Nucleus accumbens (tissue), 56 donors: ENCODE measurements at regions not wholly inside any gene's neighbourhood (a gene's known extent, or its start where the extent isn't known, plus 50 kb on each side); places are given as distances from the start of the nearest gene placed in this dataset.
A peak's percentile ranks its signal among the peaks of the same experiment; 100 is the strongest.

Experiments used
- DNase-seq, 56 donors: peaks; one replicate each; lab custom pipeline; 2025; lab: John Stamatoyannopoulos, UW

DNA sequence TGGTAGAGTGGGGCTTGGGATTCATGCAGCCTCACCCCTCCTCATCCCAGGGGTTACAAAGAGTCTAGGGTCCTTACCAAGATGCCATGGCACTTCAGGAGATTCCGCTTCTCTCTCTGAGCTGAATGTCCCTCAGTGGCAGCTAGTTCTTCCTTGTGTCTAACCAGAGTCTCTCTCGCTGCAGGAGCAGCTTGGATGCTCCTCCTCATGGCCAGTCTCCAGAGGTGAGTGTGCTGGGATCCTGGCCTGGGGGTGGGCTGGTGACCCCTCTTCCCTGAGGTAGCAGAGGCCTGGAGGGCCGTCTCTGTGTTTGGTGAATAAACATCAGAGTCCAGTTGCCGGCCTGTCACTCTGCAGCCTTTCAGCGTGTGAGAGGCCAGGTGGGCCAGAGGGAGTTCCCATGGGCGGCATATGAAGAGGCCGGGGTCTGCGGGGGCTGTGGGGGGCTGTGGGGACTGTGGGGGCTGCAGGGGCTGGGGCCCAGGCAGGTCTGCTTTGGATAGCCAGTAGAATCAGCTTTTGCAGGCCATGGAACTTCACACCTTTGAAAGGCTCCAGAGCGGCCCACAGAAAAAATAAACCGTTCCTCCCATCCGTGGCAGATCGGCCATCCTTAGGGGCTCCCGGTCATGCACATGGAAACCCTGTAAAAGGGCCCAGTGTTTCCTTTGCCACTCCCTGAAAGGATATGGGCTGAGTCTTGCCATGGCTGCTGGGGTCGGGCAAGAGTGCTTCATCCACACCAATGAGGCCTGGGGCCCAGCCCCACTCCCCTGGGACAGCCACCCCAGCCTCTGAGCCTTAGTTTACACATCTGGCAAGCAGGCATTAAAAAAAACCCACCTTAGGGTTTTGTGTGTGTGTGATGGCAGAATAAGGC, 256.4 kb downstream of the FOXD2 start:
- DNase-seq, result no peak

GRCh38 chr1:47696404-47696736, 258.5 kb downstream of the FOXD2 start:
- DNase-seq, result no peak

GRCh38 chr1:47696737-47697441, 259.0 kb downstream of the FOXD2 start:
- peak in 6 of 56 donors; percentile 8 to 45 (median 22) for DNase-seq

DNA sequence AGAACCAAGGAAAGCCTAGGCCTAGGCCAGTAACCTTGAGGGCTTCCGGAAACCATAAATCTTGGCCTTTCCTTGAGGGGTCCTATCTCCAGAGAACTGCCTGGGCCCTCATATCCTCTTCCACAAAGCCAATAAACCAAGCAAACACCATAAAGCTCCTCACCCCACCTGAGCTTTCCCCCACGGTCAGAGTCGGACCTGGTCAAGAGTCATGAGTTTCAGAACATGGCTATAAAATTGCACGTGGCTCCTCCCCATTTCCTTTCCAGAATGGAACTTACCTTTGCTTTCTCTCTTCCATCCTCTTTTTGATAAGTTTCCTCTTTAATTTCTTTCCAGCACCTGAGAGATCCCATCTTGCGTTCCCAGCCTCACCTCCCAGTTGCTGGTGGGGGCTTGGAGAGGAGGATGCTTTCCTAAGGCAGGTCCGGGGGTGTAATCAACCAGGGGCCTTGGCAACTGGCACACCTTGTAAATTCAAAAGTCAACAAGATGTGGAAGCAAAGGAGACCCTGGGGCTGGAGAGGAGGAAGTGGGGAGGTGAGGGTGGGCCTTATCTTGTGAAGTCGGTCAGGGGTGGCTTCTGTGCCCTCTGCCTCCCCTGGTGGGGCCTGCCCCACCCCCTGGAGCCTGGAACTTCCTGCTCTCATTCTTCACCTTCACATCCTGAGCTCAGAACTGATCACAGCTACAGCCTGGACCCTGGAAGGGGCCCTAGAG, 259.9 kb downstream of the FOXD2 start:
- no peak for DNase-seq

DNA sequence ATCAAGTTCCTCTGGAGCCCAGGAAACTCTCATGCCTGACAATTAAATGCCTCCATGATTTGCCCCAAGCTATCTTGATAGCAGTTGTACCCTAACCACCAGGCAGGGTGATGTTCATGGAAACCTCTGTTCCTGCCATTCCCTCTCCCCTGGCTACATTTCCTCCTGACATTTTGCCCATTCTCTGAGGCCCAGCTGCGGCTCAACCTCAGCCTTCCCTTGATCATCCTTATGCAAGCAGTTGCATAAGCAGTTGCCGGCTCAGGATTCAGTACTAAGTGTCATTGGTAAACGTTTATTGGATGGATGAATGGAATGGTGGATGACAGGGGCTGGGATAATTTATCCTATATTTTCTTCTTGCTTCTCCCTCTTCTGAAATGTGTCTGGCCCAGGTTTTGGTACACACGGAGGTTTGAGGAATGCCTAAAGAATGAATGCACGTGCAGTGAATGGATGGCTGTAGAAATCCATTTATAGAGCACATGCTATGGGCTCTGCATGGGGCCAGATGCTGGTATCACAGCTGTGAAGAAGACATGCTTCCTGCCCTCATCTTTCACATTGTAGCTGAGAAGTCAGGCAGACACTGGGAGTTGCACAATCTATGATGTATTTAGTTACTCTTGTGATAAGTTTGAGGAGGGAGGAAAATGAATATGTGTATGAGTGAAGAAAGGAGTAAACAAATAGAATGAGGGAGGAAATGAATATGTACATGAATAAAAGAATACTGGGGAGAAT, 261.8 kb downstream of the FOXD2 start:
- DNase-seq, result no peak

- DNase-seq, result no peak
Observed at GRCh38 chr1:47701283-47701682, 263.4 kb downstream of the FOXD2 start.

DNA sequence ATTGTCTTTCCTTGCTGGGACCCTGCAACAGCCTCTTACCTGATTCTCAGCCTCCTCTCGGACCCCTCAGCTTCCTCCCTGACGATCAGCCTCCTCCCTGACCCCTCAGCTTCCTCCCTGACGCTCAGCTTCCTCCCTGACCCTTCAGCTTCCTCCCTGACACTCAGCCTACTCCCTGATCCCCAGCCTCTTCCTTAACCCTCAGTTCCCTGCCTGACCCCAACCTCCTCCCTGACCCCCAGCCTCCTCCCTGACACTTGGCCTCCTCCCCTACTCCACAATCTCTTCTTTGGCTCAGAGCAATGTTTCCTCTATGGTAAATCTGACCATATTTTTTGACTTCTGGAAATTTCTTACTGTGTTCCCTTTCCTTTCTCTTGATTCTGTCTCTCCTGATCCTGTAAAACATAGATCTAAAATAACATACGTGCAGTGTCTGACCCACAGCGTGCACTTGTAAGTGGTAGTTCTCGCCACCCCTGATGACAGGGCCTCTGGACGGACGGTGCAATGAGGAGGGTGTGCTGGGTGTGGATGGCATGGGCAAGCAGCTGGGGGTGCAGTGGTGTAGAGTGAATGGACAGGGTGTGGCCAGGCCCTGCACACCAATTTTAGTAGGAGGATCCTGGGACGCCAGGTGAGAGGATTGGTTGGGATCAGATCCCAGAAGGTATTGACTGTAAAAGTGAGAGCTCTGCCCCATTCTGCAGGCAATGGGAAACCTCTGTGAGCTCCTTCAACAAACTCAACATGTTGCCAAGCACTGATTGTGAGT, 264.1 kb downstream of the FOXD2 start:
- DNase-seq, result no peak

GRCh38 chr1:47703156-47703825, 265.4 kb downstream of the FOXD2 start:
- no peak for DNase-seq

- no peak for DNase-seq
Observed at GRCh38 chr1:47703981-47704596, 266.2 kb downstream of the FOXD2 start.

GRCh38 chr1:47705517-47706130, 267.8 kb downstream of the FOXD2 start:
- DNase-seq, result peak in 4 of 56 donors; percentile 10 to 17 (median 14)

DNA sequence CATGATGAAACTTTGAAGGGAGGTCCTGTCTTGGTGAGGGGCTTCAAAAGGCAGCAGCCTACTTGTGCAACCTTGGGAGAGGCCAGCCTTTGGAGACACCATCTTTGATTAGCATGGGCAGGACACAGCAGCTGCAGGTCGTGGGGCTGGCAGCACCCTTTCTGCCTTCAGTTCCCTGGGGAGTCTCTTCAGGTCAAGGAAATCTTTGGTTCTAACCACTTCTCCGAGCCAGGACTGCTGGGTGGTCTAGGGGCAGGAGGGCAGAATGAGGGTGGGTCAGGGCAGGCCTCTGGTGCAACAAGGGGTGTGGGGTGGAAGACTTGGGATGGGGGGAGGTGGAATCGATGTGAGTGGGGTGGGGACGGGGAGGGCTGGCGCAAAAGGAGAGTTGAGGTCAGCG, 269.7 kb downstream of the FOXD2 start:
- DNase-seq, result no peak

- no peak for DNase-seq
Observed at GRCh38 chr1:47708019-47708535, 270.2 kb downstream of the FOXD2 start.

GRCh38 chr1:47708658-47709018, 270.8 kb downstream of the FOXD2 start:
- DNase-seq, result peak in 1 of 56 donors; percentile 20

- DNase-seq, result peak in 10 of 56 donors; percentile 10 to 66 (median 24)
Observed at GRCh38 chr1:47709019-47709871, 271.4 kb downstream of the FOXD2 start.

- DNase-seq, result peak in 2 of 56 donors; percentile 28 to 51
Observed at GRCh38 chr1:47709872-47710231, 272.0 kb downstream of the FOXD2 start.

GRCh38 chr1:47710329-47711071, 272.7 kb downstream of the FOXD2 start:
- DNase-seq, result peak in 41 of 56 donors; percentile 5 to 77 (median 36)
